Spleen (tissue), 11 donors: ENCODE measurements at regions not wholly inside any gene's neighbourhood (a gene's known extent, or its start where the extent isn't known, plus 50 kb on each side); places are given as distances from the start of the nearest gene placed in this dataset.

ENCODE experiments used
- DNase-seq: peaks from one replicate; pipeline ENCODE4 v3.0.0-alpha.2; 2020
- H3K27ac ChIP-seq, 8 donors: fragments of 200-600 bp; sonication (generic) in 7 of 8; 1 replicate in 4 of 8; 2 replicates in 4 of 8; pipeline versions ENCODE4 v1.5.0 to v1.8.0; 2016 to 2021; ENCODE audit warnings: inconsistent platforms in 4 of 8, mild to moderate bottlenecking in 4 of 8, moderate library complexity in 1 of 8
- H3K27me3 ChIP-seq, 7 donors: fragments of 200-600 bp; sonication (generic) in 6 of 7; replicated peaks in 1 of 7; 1 replicate in 4 of 7; 2 replicates in 3 of 7; pipeline versions ENCODE4 v1.5.0 to v1.8.0; 2016 to 2021; ENCODE audit warnings: inconsistent platforms in 3 of 7, mild to moderate bottlenecking in 1 of 7
- H3K36me3 ChIP-seq, 6 donors: fragments of 200-600 bp; sonication (generic) in 5 of 6; 1 replicate in 4 of 6; 2 replicates in 2 of 6; pipeline versions ENCODE4 v1.5.0 to v1.8.0; 2016 to 2021; ENCODE audit warnings: inconsistent platforms in 2 of 6
- H3K4me1 ChIP-seq, 6 donors: fragments of 200-600 bp; sonication (generic) in 5 of 6; 1 replicate in 3 of 6; 2 replicates in 3 of 6; pipeline versions ENCODE4 v1.5.0 to v1.8.0; 2016 to 2021; ENCODE audit warnings: inconsistent platforms in 3 of 6
- H3K4me3 ChIP-seq, 8 donors: fragments of 200-600 bp; sonication (generic) in 7 of 8; 1 replicate in 4 of 8; 2 replicates in 4 of 8; pipeline versions ENCODE4 v1.5.0 to v1.8.0; 2016 to 2021; ENCODE audit warnings: inconsistent platforms in 4 of 8, mild to moderate bottlenecking in 4 of 8, moderate library complexity in 2 of 8
- H3K9me3 ChIP-seq, 8 donors: fragments of 200-600 bp; sonication (generic) in 7 of 8; 1 replicate in 4 of 8; 2 replicates in 4 of 8; pipeline versions ENCODE4 v1.5.0 to v1.8.0; 2016 to 2021; ENCODE audit warnings: inconsistent platforms in 4 of 8
- CTCF ChIP-seq, 11 experiments: fragments of 200-600 bp in 7 of 11; fragments of 450-650 bp in 4 of 11; sonication (generic) in 4 of 11; IDR thresholded peaks in 8 of 11; conservative IDR thresholded peaks in 3 of 11; 1 replicate in 7 of 11; 2 replicates in 4 of 11; pipeline versions ENCODE4 v1.4.0 to v1.8.0; 2016 to 2021; ENCODE audit warnings: antibody characterized with exemption in 11 of 11, inconsistent platforms in 4 of 11, mild to moderate bottlenecking in 1 of 11
- POLR2A ChIP-seq, 3 donors: fragments of 450-650 bp; IDR thresholded peaks; one replicate each; pipeline ENCODE4 v1.5.1; 2017; ENCODE audit warnings: antibody characterized with exemption in 3 of 3, mild to moderate bottlenecking in 1 of 3
- POLR2AphosphoS5 ChIP-seq, 3 donors: sonication (generic); formaldehyde crosslinking; IDR thresholded peaks; one replicate each; pipeline ENCODE4 v1.5.1; 2017; ENCODE audit warnings: antibody characterized with exemption in 3 of 3
- WGBS, 5 donors: extraction: QIAGEN DNeasy Blood & Tissue Kit in 3 of 5; methylation state at CpG; one replicate each; pipeline versions ENCODE4 v1.1.5 to v1.1.7; 2013 to 2018; 5-methylcytosine and 5-hydroxymethylcytosine counted together
- intact Hi-C: fragments of 100-400 bp; cut with DNase I; formaldehyde crosslinking; loops from one replicate; pipeline ENCODE4 v1.15.0; 2023; ENCODE audit warnings: low total_unique reads
- donor health status: healthy with polysubstance abuse.
- donor health status: DM: no; HTN: no; CAD: no; lungs with moderate emphysema.
- donor health status: DM: no; HTN: no; CAD: no.
- donor health status: Bipolar disorder and iron deficiency.
- donor health status: healthy.
- donor health status: DM: no; HTN: no; CAD: no.
- donor health status: DM: yes; HTN: yes; CAD: no.

- WGBS, 5 donors = 16 to 23% (median 17%) methylated on average over 20 of the region's 20 CpGs
- TF ChIP-seq POLR2A (IDR thresholded peaks at IDR 0.05) (no peak), POLR2AphosphoS5 (IDR thresholded peaks at IDR 0.05) (no peak), CTCF (IDR thresholded peaks at IDR 0.05 in 8 of 11, conservative IDR thresholded peaks at IDR 0.05 in 3 of 11) (no peak)
- Histone ChIP-seq H3K4me3 (peak overlapping the region in 3 of 8 donors; percentile 3 to 46 (median 7)), H3K9me3 (no peaks in the 10 kb centered on the region), H3K4me1 (peaks cover 13 to 43% (median 32%) of the 10 kb centered on the region in 6 donors), H3K36me3 (no peaks in the 10 kb centered on the region), H3K27ac (peak overlapping the region; percentile 49 to 88 (median 68)), H3K27me3 (no peaks in the 10 kb centered on the region)
- intact Hi-C loops = no loop called here
- no peak for DNase-seq
Measured at GRCh38 chr7:159197066-159197975, 52.7 kb upstream of the VIPR2 start.

GRCh38 chr7:159196584-159196983 lies 51.9 kb upstream of the VIPR2 start:
- Histone ChIP-seq H3K36me3 (no peaks in the 10 kb centered on the region), H3K4me1 (peaks cover 13 to 43% (median 32%) of the 10 kb centered on the region in 6 donors), H3K4me3 (no peak overlapping the region), H3K27ac (peak overlapping the region; percentile 32 to 88 (median 66)), H3K27me3 (no peaks in the 10 kb centered on the region), H3K9me3 (no peaks in the 10 kb centered on the region)
- WGBS, 5 donors = 90 to 95% (median 93%) methylated on average over 8 of the region's 8 CpGs
- intact Hi-C loops = no loop called here
- TF ChIP-seq CTCF (IDR thresholded peaks at IDR 0.05 in 8 of 11, conservative IDR thresholded peaks at IDR 0.05 in 3 of 11) (no peak), POLR2A (IDR thresholded peaks at IDR 0.05) (no peak), POLR2AphosphoS5 (IDR thresholded peaks at IDR 0.05) (no peak)
- no peak for DNase-seq

DNA sequence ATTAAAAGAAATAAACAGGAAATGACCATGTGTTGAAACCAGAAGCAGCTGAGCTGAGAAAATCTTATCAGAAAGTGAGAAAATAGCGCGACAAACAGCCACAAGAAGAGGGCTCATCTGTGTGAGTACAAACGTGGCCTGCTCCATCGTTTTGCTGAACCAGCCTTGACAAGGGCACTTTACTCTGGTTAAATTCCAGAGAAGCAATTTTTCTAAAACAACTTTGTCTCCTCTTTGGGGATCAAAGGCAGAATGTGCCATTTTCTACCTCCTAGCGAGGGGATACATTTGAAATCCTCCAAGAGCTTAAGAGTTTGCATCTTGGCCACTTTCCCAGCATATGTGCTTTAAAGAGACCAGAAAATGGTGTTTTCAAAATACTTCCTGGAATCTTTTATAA lies 51.3 kb upstream of the VIPR2 start:
- 23 to 28% (median 25%) methylated on average over 5 of the region's 5 CpGs for WGBS, 5 donors
- no peak for DNase-seq
- intact Hi-C loops = no loop called here
- TF ChIP-seq POLR2A (IDR thresholded peaks at IDR 0.05) (no peak), CTCF (IDR thresholded peaks at IDR 0.05 in 8 of 11, conservative IDR thresholded peaks at IDR 0.05 in 3 of 11) (no peak)
- Histone ChIP-seq H3K27ac (peak overlapping the region; percentile 32 to 88 (median 66)), H3K27me3 (no peaks in the 10 kb centered on the region), H3K4me3 (no peak overlapping the region), H3K4me1 (peaks cover 13 to 43% (median 32%) of the 10 kb centered on the region in 6 donors), H3K36me3 (no peaks in the 10 kb centered on the region), H3K9me3 (no peaks in the 10 kb centered on the region)
